ENCODE measurements at regions not wholly inside any gene's neighbourhood (a gene's known extent, or its start where the extent isn't known, plus 50 kb on each side); places are given as distances from the start of the nearest gene placed in this dataset.

GRCh38 chr11:30107899-30108298 lies 91.1 kb upstream of the KCNA4 start:
- Histone ChIP-seq H3K9me3 (replicated peaks; ENCODE audit: insufficient read depth, low read length) (no peaks in the 10 kb centered on the region), H3K4me1 (ENCODE audit: low read length) (no peaks in the 10 kb centered on the region), H3K9ac (ENCODE audit: low read length) (no peak overlapping the region), H3F3A (ENCODE audit: insufficient read depth, low read length) (no peaks in the 10 kb centered on the region), H3K4me3 (ENCODE audit: low read length) (no peak overlapping the region), H3K4me2 (ENCODE audit: low read depth, low read length) (no peak overlapping the region), H2AFZ (ENCODE audit: low read length) (no peak overlapping the region), H4K20me1 (ENCODE audit: insufficient read depth, low read length) (no peaks in the 10 kb centered on the region), H3K27me3 (replicated peaks; ENCODE audit: insufficient read depth, low read length) (no peaks in the 10 kb centered on the region), H3K36me3 (replicated peaks; ENCODE audit: insufficient read depth, low read length) (no peaks in the 10 kb centered on the region), H3K79me2 (ENCODE audit: low read length) (no peaks in the 10 kb centered on the region), H3K27ac (ENCODE audit: low read length) (no peak overlapping the region), H3K9me2 (replicated peaks; ENCODE audit: insufficient read depth, low read length) (no peaks in the 10 kb centered on the region)
- TF ChIP-seq EZH2phosphoT487 (IDR thresholded peaks at IDR 0.05; ENCODE audit: low read length) (no peak), CTCF (IDR thresholded peaks at IDR 0.05; ENCODE audit: low read length) (no peak), EZH2 (optimal IDR thresholded peaks at IDR 0.05; ENCODE audit: low read depth, low read length) (no peak)
- DNase-seq = no peak

- Histone ChIP-seq H3K4me2 (ENCODE audit: low read depth, low read length) (no peak overlapping the region), H2AFZ (ENCODE audit: low read length) (no peak overlapping the region), H3K27ac (ENCODE audit: low read length) (no peak overlapping the region), H3F3A (ENCODE audit: insufficient read depth, low read length) (no peaks in the 10 kb centered on the region), H3K9me2 (replicated peaks; ENCODE audit: insufficient read depth, low read length) (no peaks in the 10 kb centered on the region), H3K4me1 (ENCODE audit: low read length) (no peaks in the 10 kb centered on the region), H3K27me3 (replicated peaks; ENCODE audit: insufficient read depth, low read length) (no peaks in the 10 kb centered on the region), H3K4me3 (ENCODE audit: low read length) (no peak overlapping the region), H3K79me2 (ENCODE audit: low read length) (no peaks in the 10 kb centered on the region), H3K9ac (ENCODE audit: low read length) (no peak overlapping the region), H3K36me3 (replicated peaks; ENCODE audit: insufficient read depth, low read length) (no peaks in the 10 kb centered on the region), H4K20me1 (ENCODE audit: insufficient read depth, low read length) (no peaks in the 10 kb centered on the region), H3K9me3 (replicated peaks; ENCODE audit: insufficient read depth, low read length) (no peaks in the 10 kb centered on the region)
- DNase-seq = no peak
- TF ChIP-seq EZH2 (optimal IDR thresholded peaks at IDR 0.05; ENCODE audit: low read depth, low read length) (no peak), EZH2phosphoT487 (IDR thresholded peaks at IDR 0.05; ENCODE audit: low read length) (no peak), CTCF (IDR thresholded peaks at IDR 0.05; ENCODE audit: low read length) (no peak)
These were observed 92.9 kb upstream of the KCNA4 start for GRCh38 chr11:30109774-30110173.

- no peak overlapping the region for H3K9ac ChIP-seq (ENCODE audit: low read length)
- no peak overlapping the region for H3K27ac ChIP-seq (ENCODE audit: low read length)
- H4K20me1 ChIP-seq (ENCODE audit: insufficient read depth, low read length) = no peaks in the 10 kb centered on the region
- TF ChIP-seq EZH2phosphoT487 (IDR thresholded peaks at IDR 0.05; ENCODE audit: low read length) (no peak), EZH2 (optimal IDR thresholded peaks at IDR 0.05; ENCODE audit: low read depth, low read length) (no peak), CTCF (IDR thresholded peaks at IDR 0.05; ENCODE audit: low read length) (no peak)
- no peak for DNase-seq
- no peak overlapping the region for H3K4me3 ChIP-seq (ENCODE audit: low read length)
- no peaks in the 10 kb centered on the region for H3K4me1 ChIP-seq (ENCODE audit: low read length)
- no peak overlapping the region for H2AFZ ChIP-seq (ENCODE audit: low read length)
- H3K79me2 ChIP-seq (ENCODE audit: low read length) = no peaks in the 10 kb centered on the region
- H3K9me3 ChIP-seq (replicated peaks; ENCODE audit: insufficient read depth, low read length) = no peaks in the 10 kb centered on the region
- no peaks in the 10 kb centered on the region for H3F3A ChIP-seq (ENCODE audit: insufficient read depth, low read length)
- H3K27me3 ChIP-seq (replicated peaks; ENCODE audit: insufficient read depth, low read length) = no peaks in the 10 kb centered on the region
- no peaks in the 10 kb centered on the region for H3K36me3 ChIP-seq (replicated peaks; ENCODE audit: insufficient read depth, low read length)
- no peaks in the 10 kb centered on the region for H3K9me2 ChIP-seq (replicated peaks; ENCODE audit: insufficient read depth, low read length)
- no peak overlapping the region for H3K4me2 ChIP-seq (ENCODE audit: low read depth, low read length)
These were observed 93.9 kb upstream of the KCNA4 start for GRCh38 chr11:30110691-30111090.

Measured in MM.1S (cell line).